Natural killer cell treated with Interleukin-12 subunit alpha and Interleukin-12 subunit beta and Interleukin-15 and Interleukin-18, amount 100 ng/mL, for 72 hours (primary cell): ENCODE measurements at regions not wholly inside any gene's neighbourhood (a gene's known extent, or its start where the extent isn't known, plus 50 kb on each side); places are given as distances from the start of the nearest gene placed in this dataset.

ENCODE experiments used
- ATAC-seq, 2 donors: fragments of 150-1000 bp; cut with Tn5 transposase in 1 of 2; sonication (Bioruptor Pico), chemical (Tn5 transposase) in 1 of 2; 2 replicates each; pipeline ENCODE4 v1.10.0; 2021
- DNase-seq: peaks from one replicate; pipeline ENCODE4 v3.0.0; 2022; ENCODE audit warnings: low spot score
- H3K27ac Mint-ChIP-seq, 2 donors: 1 replicate in 1 of 2; 2 replicates in 1 of 2; pipeline ENCODE4 v1.8.0; 2022; ENCODE audit warnings: mixed read lengths in 2 of 2, mild to moderate bottlenecking in 1 of 2, moderate library complexity in 1 of 2
- H3K27me3 Mint-ChIP-seq, 2 donors: 1 replicate in 1 of 2; 2 replicates in 1 of 2; pipeline ENCODE4 v1.8.0; 2022; ENCODE audit warnings: mixed read lengths in 2 of 2
- H3K36me3 Mint-ChIP-seq: one replicate; pipeline ENCODE4 v1.8.0; 2022; ENCODE audit warnings: mixed read lengths
- H3K4me1 Mint-ChIP-seq, 2 donors: 1 replicate in 1 of 2; 2 replicates in 1 of 2; pipeline ENCODE4 v1.8.0; 2022; ENCODE audit warnings: low read depth in 2 of 2, mixed read lengths in 2 of 2, mild to moderate bottlenecking in 1 of 2
- H3K4me3 Mint-ChIP-seq: one replicate; pipeline ENCODE4 v1.8.0; 2022; ENCODE audit warnings: mixed read lengths
- H3K9me3 Mint-ChIP-seq: 2 replicates; pipeline ENCODE4 v1.8.0; 2022; ENCODE audit warnings: mixed read lengths

DNA sequence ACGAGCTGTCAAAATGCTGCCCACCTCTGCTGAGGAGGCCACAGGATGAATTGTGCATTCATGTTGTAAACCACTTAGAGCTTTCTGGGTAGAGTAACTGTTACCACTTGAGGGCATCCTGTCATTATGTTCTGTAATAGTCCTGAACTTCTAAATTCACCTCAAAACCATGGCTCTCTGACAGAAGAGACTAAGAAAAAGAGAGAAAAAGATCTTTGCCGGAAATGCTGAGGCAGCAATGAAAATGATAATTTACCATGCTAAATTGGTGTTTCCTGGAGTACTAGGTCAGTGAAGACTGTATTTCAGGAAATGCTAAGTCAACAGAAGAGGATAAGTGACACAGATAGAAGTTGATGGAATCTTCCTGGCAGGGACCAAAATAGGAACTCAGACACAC is 942.3 kb upstream of the SLIT2 start:
- Mint-ChIP-seq H3K27ac (no peak overlapping the region), H3K4me3 (no peak overlapping the region), H3K36me3 (peaks cover 6% of the 10 kb centered on the region), H3K4me1 (no peaks in the 10 kb centered on the region), H3K27me3 (no peaks in the 10 kb centered on the region), H3K9me3 (peaks cover 20% of the 10 kb centered on the region)
- ATAC-seq (no peak), DNase-seq (no peak)

DNA sequence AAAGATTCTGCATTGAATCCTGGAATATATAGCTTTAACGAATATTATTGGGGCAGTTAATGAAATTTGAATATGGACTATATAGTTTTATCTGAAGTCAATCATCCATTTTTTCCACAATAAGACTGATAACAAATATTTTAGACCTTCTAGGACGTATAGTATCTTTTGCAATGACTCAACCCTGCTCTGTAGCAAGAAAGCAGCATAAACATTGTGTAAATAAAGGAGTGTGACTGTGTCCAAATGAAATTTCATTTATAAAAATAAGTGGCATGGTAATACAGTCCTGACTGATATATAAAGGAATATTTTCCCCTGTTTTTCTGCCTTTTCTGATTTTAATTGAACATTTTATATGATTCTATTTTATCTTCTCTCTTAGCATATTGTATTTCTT is 947.7 kb upstream of the SLIT2 start:
- Mint-ChIP-seq H3K27me3 (no peaks in the 10 kb centered on the region), H3K4me1 (no peaks in the 10 kb centered on the region), H3K9me3 (peaks cover 15% of the 10 kb centered on the region), H3K36me3 (no peaks in the 10 kb centered on the region), H3K27ac (no peak overlapping the region), H3K4me3 (no peak overlapping the region)
- no peak for ATAC-seq
- no peak for DNase-seq

GRCh38 chr4:19301527-19301926 is 950.2 kb upstream of the SLIT2 start:
- no peak for ATAC-seq
- Mint-ChIP-seq H3K9me3 (peaks cover 9% of the 10 kb centered on the region), H3K4me3 (no peak overlapping the region), H3K36me3 (no peaks in the 10 kb centered on the region), H3K27ac (no peak overlapping the region), H3K4me1 (no peaks in the 10 kb centered on the region), H3K27me3 (no peaks in the 10 kb centered on the region)
- no peak for DNase-seq

GRCh38 chr4:19300213-19300612 is 951.5 kb upstream of the SLIT2 start:
- H3K4me1 Mint-ChIP-seq, result no peaks in the 10 kb centered on the region
- no peak overlapping the region for H3K4me3 Mint-ChIP-seq
- H3K36me3 Mint-ChIP-seq, result peaks cover 5% of the 10 kb centered on the region
- ATAC-seq (no peak), DNase-seq (no peak)
- H3K9me3 Mint-ChIP-seq, result peaks cover 7% of the 10 kb centered on the region
- H3K27me3 Mint-ChIP-seq, result no peaks in the 10 kb centered on the region
- H3K27ac Mint-ChIP-seq, result no peak overlapping the region

- H3K4me3 Mint-ChIP-seq, result no peak overlapping the region
- no peaks in the 10 kb centered on the region for H3K27me3 Mint-ChIP-seq
- H3K27ac Mint-ChIP-seq, result no peak overlapping the region
- peaks cover 14% of the 10 kb centered on the region for H3K36me3 Mint-ChIP-seq
- no peaks in the 10 kb centered on the region for H3K4me1 Mint-ChIP-seq
- H3K9me3 Mint-ChIP-seq, result peaks cover 13% of the 10 kb centered on the region
- DNase-seq (no peak), ATAC-seq (no peak)
Observed at GRCh38 chr4:19298998-19299397, 952.7 kb upstream of the SLIT2 start.

DNA sequence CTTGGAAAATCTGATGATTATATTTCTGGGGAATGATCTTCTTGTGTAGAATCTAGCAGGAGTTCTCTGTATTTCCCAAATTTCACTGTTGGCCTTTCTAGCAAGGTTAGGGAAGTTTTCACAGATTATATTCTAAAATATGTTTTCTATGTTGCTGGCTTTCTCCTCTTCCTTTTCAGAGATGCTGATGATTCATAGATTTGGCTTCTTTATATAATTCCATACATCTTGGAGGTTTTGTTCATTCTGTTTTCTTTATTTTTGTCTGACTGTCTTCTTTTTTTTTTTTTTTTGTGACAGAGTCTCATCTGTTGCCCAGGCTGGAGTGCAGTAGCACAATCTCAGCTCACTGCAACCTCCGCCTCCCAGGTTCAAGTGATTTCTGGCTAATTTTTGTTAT is 957.9 kb upstream of the SLIT2 start:
- peaks cover 46% of the 10 kb centered on the region for H3K9me3 Mint-ChIP-seq
- H3K27ac Mint-ChIP-seq, result no peak overlapping the region
- ATAC-seq (no peak), DNase-seq (no peak)
- no peak overlapping the region for H3K4me3 Mint-ChIP-seq
- peaks cover 36% of the 10 kb centered on the region for H3K36me3 Mint-ChIP-seq
- no peaks in the 10 kb centered on the region for H3K27me3 Mint-ChIP-seq
- no peaks in the 10 kb centered on the region for H3K4me1 Mint-ChIP-seq

- Mint-ChIP-seq H3K36me3 (peaks cover 36% of the 10 kb centered on the region), H3K27me3 (no peaks in the 10 kb centered on the region), H3K27ac (no peak overlapping the region), H3K4me1 (no peaks in the 10 kb centered on the region), H3K4me3 (no peak overlapping the region), H3K9me3 (peaks cover 46% of the 10 kb centered on the region)
- DNase-seq, result no peak
- no peak for ATAC-seq
Observed at GRCh38 chr4:19293080-19293479, 958.6 kb upstream of the SLIT2 start.

DNA sequence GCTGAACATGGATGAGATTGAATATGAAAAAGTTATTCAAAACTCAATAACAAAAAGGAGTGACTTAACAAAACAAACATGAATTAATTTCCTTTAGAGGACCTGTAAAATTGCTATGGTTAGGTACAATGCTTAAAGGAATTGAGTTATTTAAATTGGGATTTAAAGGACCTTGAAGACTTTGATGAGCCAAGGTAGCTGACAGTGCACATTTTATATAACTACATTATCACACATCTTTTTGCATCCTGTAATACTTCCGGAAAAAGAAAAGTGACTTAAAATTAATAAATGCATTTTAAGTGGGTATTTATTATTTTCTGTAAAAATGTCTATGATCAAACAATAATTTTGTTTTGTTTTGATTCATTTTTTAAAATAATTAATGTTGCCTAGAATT is 964.8 kb upstream of the SLIT2 start:
- Mint-ChIP-seq H3K9me3 (peaks cover 25% of the 10 kb centered on the region), H3K4me1 (no peaks in the 10 kb centered on the region), H3K27ac (no peak overlapping the region), H3K36me3 (peaks cover 4% of the 10 kb centered on the region), H3K4me3 (no peak overlapping the region), H3K27me3 (no peaks in the 10 kb centered on the region)
- ATAC-seq (no peak), DNase-seq (no peak)

GRCh38 chr4:19285146-19285545 is 966.6 kb upstream of the SLIT2 start:
- DNase-seq (no peak), ATAC-seq (no peak)
- no peaks in the 10 kb centered on the region for H3K27me3 Mint-ChIP-seq
- H3K4me1 Mint-ChIP-seq, result no peaks in the 10 kb centered on the region
- peaks cover 16% of the 10 kb centered on the region for H3K9me3 Mint-ChIP-seq
- no peaks in the 10 kb centered on the region for H3K36me3 Mint-ChIP-seq
- no peak overlapping the region for H3K4me3 Mint-ChIP-seq
- H3K27ac Mint-ChIP-seq, result no peak overlapping the region

GRCh38 chr4:19278665-19279064 is 973.0 kb upstream of the SLIT2 start:
- ATAC-seq, result no peak

GRCh38 chr4:19266566-19266965 is 985.1 kb upstream of the SLIT2 start:
- DNase-seq (no peak), ATAC-seq (no peak)
- no peak overlapping the region for H3K4me3 Mint-ChIP-seq
- no peaks in the 10 kb centered on the region for H3K4me1 Mint-ChIP-seq
- H3K9me3 Mint-ChIP-seq, result peaks cover 21% of the 10 kb centered on the region
- H3K36me3 Mint-ChIP-seq, result peaks cover 15% of the 10 kb centered on the region
- no peaks in the 10 kb centered on the region for H3K27me3 Mint-ChIP-seq
- no peak overlapping the region for H3K27ac Mint-ChIP-seq

More at GRCh38 chr4:19278665-19279064, 973.0 kb upstream of the SLIT2 start:
- peaks cover 5% of the 10 kb centered on the region for H3K36me3 Mint-ChIP-seq
- no peak for DNase-seq
- H3K27me3 Mint-ChIP-seq, result no peaks in the 10 kb centered on the region
- H3K4me3 Mint-ChIP-seq, result no peak overlapping the region
- H3K9me3 Mint-ChIP-seq, result peaks cover 18% of the 10 kb centered on the region
- no peaks in the 10 kb centered on the region for H3K4me1 Mint-ChIP-seq
- H3K27ac Mint-ChIP-seq, result no peak overlapping the region

GRCh38 chr4:19262467-19262866 is 989.2 kb upstream of the SLIT2 start:
- peaks cover 15% of the 10 kb centered on the region for H3K36me3 Mint-ChIP-seq
- DNase-seq (no peak), ATAC-seq (no peak)
- H3K4me1 Mint-ChIP-seq, result no peaks in the 10 kb centered on the region
- no peak overlapping the region for H3K27ac Mint-ChIP-seq
- no peaks in the 10 kb centered on the region for H3K27me3 Mint-ChIP-seq
- no peak overlapping the region for H3K4me3 Mint-ChIP-seq
- peaks cover 17% of the 10 kb centered on the region for H3K9me3 Mint-ChIP-seq

- peaks cover 22% of the 10 kb centered on the region for H3K9me3 Mint-ChIP-seq
- no peak for ATAC-seq
- H3K27me3 Mint-ChIP-seq, result no peaks in the 10 kb centered on the region
- no peak overlapping the region for H3K4me3 Mint-ChIP-seq
- no peak for DNase-seq
- no peak overlapping the region for H3K27ac Mint-ChIP-seq
- H3K4me1 Mint-ChIP-seq, result no peaks in the 10 kb centered on the region
- peaks cover 6% of the 10 kb centered on the region for H3K36me3 Mint-ChIP-seq
Observed at GRCh38 chr4:19260346-19260745, 991.4 kb upstream of the SLIT2 start.

GRCh38 chr4:19259920-19260319 is 991.8 kb upstream of the SLIT2 start:
- DNase-seq (no peak), ATAC-seq (no peak)
- H3K27me3 Mint-ChIP-seq, result no peaks in the 10 kb centered on the region
- H3K9me3 Mint-ChIP-seq, result peaks cover 20% of the 10 kb centered on the region
- H3K4me1 Mint-ChIP-seq, result no peaks in the 10 kb centered on the region
- no peak overlapping the region for H3K27ac Mint-ChIP-seq
- no peak overlapping the region for H3K4me3 Mint-ChIP-seq
- peaks cover 4% of the 10 kb centered on the region for H3K36me3 Mint-ChIP-seq

DNA sequence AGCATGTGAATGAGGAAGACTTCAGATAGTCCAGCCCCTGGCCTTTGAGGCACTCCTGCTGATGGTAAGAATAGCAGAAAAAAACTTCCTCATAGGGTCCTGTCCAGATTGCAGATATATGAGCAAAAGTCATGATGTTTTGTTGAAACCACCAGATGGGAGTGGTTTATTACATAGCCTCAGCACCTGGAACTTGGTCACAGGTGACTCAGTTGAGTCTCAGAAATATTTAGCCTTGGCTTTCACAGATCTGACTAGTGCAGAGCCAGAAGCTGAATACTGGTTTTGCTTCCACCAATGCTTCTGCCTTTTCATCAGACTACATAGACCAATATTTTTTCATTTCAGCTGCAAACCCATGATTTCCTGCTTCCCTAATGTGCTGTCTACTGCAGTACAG is 994.9 kb upstream of the SLIT2 start:
- ATAC-seq, result no peak

More for the DNA sequence above, 994.9 kb upstream of the SLIT2 start:
- Mint-ChIP-seq H3K9me3 (peaks cover 14% of the 10 kb centered on the region), H3K27me3 (no peaks in the 10 kb centered on the region), H3K4me3 (no peak overlapping the region), H3K27ac (no peak overlapping the region), H3K36me3 (no peaks in the 10 kb centered on the region), H3K4me1 (no peaks in the 10 kb centered on the region)
- no peak for DNase-seq
